Left ventricle myocardium inferior (tissue), 1 donor: ENCODE measurements at regions not wholly inside any gene's neighbourhood (a gene's known extent, or its start where the extent isn't known, plus 50 kb on each side); places are given as distances from the start of the nearest gene placed in this dataset.

Source experiments
- DNase-seq: peaks from one replicate; pipeline ENCODE4 v3.0.0-alpha.2; 2020
- H3K27ac ChIP-seq: fragments of 200-600 bp; replicated peaks from 2 replicates; pipeline ENCODE4 v1.8.0; 2021
- H3K27me3 ChIP-seq: fragments of 200-600 bp; 2 replicates; pipeline ENCODE4 v1.8.0; 2021; ENCODE audit warnings: low read depth
- H3K36me3 ChIP-seq: fragments of 200-600 bp; 2 replicates; pipeline ENCODE4 v1.8.0; 2021
- H3K4me1 ChIP-seq: fragments of 200-600 bp; 2 replicates; pipeline ENCODE4 v1.8.0; 2021
- H3K4me3 ChIP-seq: fragments of 200-600 bp; 2 replicates; pipeline ENCODE4 v1.8.0; 2021; ENCODE audit warnings: mild to moderate bottlenecking, moderate library complexity
- H3K9me3 ChIP-seq: fragments of 200-600 bp; replicated peaks from 2 replicates; pipeline ENCODE4 v1.8.0; 2021
- intact Hi-C: fragments of 100-400 bp; cut with micrococcal nuclease; formaldehyde crosslinking; loops from one replicate; pipeline ENCODE4 v1.11.0; 2022
- TF ChIP-seq, protein P1 (sequence below): fragments of 200-600 bp; IDR thresholded peaks from 2 replicates; pipeline ENCODE4 v1.8.0; 2021; ENCODE audit warnings: antibody characterized with exemption, mild to moderate bottlenecking, borderline replicate concordance
- donor health status: DM: no; HTN: yes; CAD: no; lungs with severe emphysema.

GRCh38 chr18:34083910-34084535 is 140.7 kb downstream of the NOL4 start:
- Histone ChIP-seq H3K9me3 (no peaks in the 10 kb centered on the region), H3K36me3 (no peaks in the 10 kb centered on the region), H3K27ac (no peak overlapping the region), H3K27me3 (no peaks in the 10 kb centered on the region), H3K4me3 (no peak overlapping the region), H3K4me1 (no peaks in the 10 kb centered on the region)
- intact Hi-C loops = no loop called here
- DNase-seq = no peak
- TF ChIP-seq, protein P1, sequence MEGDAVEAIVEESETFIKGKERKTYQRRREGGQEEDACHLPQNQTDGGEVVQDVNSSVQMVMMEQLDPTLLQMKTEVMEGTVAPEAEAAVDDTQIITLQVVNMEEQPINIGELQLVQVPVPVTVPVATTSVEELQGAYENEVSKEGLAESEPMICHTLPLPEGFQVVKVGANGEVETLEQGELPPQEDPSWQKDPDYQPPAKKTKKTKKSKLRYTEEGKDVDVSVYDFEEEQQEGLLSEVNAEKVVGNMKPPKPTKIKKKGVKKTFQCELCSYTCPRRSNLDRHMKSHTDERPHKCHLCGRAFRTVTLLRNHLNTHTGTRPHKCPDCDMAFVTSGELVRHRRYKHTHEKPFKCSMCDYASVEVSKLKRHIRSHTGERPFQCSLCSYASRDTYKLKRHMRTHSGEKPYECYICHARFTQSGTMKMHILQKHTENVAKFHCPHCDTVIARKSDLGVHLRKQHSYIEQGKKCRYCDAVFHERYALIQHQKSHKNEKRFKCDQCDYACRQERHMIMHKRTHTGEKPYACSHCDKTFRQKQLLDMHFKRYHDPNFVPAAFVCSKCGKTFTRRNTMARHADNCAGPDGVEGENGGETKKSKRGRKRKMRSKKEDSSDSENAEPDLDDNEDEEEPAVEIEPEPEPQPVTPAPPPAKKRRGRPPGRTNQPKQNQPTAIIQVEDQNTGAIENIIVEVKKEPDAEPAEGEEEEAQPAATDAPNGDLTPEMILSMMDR = no peak

DNA sequence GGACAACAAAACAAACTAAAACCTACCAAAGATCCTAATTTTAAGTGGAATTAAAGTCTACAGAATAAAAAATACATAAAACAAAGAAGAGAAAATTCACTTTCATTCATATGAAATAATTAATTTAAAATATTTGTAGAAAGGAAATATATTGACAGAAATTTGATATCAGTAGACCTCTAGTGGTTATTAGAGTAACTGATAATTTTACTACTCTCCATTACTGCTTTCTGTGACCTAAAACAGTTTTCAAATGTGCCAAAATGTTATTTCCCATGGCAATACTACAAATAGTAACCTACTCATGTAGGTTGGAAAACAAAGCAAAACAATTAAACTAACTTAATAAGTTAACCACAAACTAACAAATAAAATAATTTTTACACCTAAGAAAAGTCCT is 147.1 kb downstream of the NOL4 start:
- Histone ChIP-seq H3K27ac (no peak overlapping the region), H3K9me3 (no peaks in the 10 kb centered on the region), H3K4me1 (no peaks in the 10 kb centered on the region), H3K36me3 (no peaks in the 10 kb centered on the region), H3K27me3 (no peaks in the 10 kb centered on the region), H3K4me3 (no peak overlapping the region)
- DNase-seq = no peak
- TF ChIP-seq, protein P1 = no peak
- intact Hi-C loops = no loop called here

GRCh38 chr18:34075963-34076860 is 148.5 kb downstream of the NOL4 start:
- TF ChIP-seq, protein P1 = no peak
- Histone ChIP-seq H3K4me1 (no peaks in the 10 kb centered on the region), H3K9me3 (no peaks in the 10 kb centered on the region), H3K27ac (no peak overlapping the region), H3K27me3 (no peaks in the 10 kb centered on the region), H3K36me3 (no peaks in the 10 kb centered on the region), H3K4me3 (no peak overlapping the region)
- DNase-seq = no peak
- intact Hi-C loops = no loop called here

- no peak overlapping the region for H3K4me3 ChIP-seq
- H3K9me3 ChIP-seq = peaks cover 5% of the 10 kb centered on the region
- no peak overlapping the region for H3K27ac ChIP-seq
- TF ChIP-seq, protein P1 = no peak
- H3K36me3 ChIP-seq = no peaks in the 10 kb centered on the region
- intact Hi-C loops = no loop called here
- no peaks in the 10 kb centered on the region for H3K4me1 ChIP-seq
- no peak for DNase-seq
- no peaks in the 10 kb centered on the region for H3K27me3 ChIP-seq
Observed at GRCh38 chr18:34061226-34061625, 163.5 kb downstream of the NOL4 start.

GRCh38 chr18:34055227-34055626 is 169.5 kb downstream of the NOL4 start:
- TF ChIP-seq, protein P1 = no peak
- Histone ChIP-seq H3K27me3 (no peaks in the 10 kb centered on the region), H3K4me1 (no peaks in the 10 kb centered on the region), H3K27ac (no peak overlapping the region), H3K9me3 (peaks cover 27% of the 10 kb centered on the region), H3K36me3 (no peaks in the 10 kb centered on the region), H3K4me3 (no peak overlapping the region)
- DNase-seq = no peak
- intact Hi-C loops = no loop called here
